Endothelial cell of umbilical vein (primary cell): ENCODE measurements at regions not wholly inside any gene's neighbourhood (a gene's known extent, or its start where the extent isn't known, plus 50 kb on each side); places are given as distances from the start of the nearest gene placed in this dataset.

ENCODE experiments used
- BruUV-seq: library from RNA; stranded (reverse); fragments of 400-500 nt; replicated peaks from 2 replicates; lab custom pipeline; 2021; lab: Mats Ljungman, UMichigan
- CTCF ChIA-PET: fragments of 300-600, 350-600 bp; sonication (Branson Sonifier 250); formaldehyde crosslinking; loops from one replicate; lab custom pipeline; 2021; ENCODE audit warnings: antibody characterized with exemption, inconsistent platforms; lab: Charles Lee
- POLR2A ChIA-PET: fragments of 300-600, 350-600 bp; sonication (Branson Sonifier 250); formaldehyde crosslinking; loops from one replicate; lab custom pipeline; 2021; ENCODE audit warnings: antibody characterized with exemption, inconsistent platforms; lab: Charles Lee
- DNase-seq: peaks from one replicate; pipeline ENCODE4 v3.0.0-alpha.2; 2011; ENCODE audit warnings: low read depth, low spot score
- FAIRE-seq: peaks from 2 replicates; lab custom pipeline; 2011; peaks lifted over from hg19 to GRCh38; lab: Jason Lieb, UNC
- H2AFZ ChIP-seq: 2 replicates; pipeline ENCODE4 v1.6.0; 2012; ENCODE audit warnings: low read depth, low read length, control low read depth, inconsistent platforms
- H3K27ac ChIP-seq: 2 replicates; pipeline ENCODE4 v1.5.1; 2011; ENCODE audit warnings: low read depth, mild to moderate bottlenecking, control low read depth, low read length, moderate library complexity; ENCODE audit not compliant: insufficient read depth
- H3K27me3 ChIP-seq, 2 experiments: 2 replicates each; pipeline versions ENCODE4 v1.6.0 to v1.6.1; 2011; ENCODE audit warnings: low read length in 2 of 2, mixed read lengths in 1 of 2; ENCODE audit not compliant: control insufficient read depth in 2 of 2, insufficient read depth in 2 of 2
- H3K36me3 ChIP-seq, 2 experiments: 2 replicates in 1 of 2; 3 replicates in 1 of 2; pipeline ENCODE4 v1.5.1; 2011; ENCODE audit warnings: low read length in 2 of 2, mild to moderate bottlenecking in 1 of 2, moderate library complexity in 1 of 2; ENCODE audit not compliant: control insufficient read depth in 2 of 2, insufficient read depth in 2 of 2; ENCODE audit errors: extremely low read depth in 1 of 2
- H3K4me1 ChIP-seq: 3 replicates; pipeline ENCODE4 v1.5.1; 2011; ENCODE audit warnings: mild to moderate bottlenecking, low read length; ENCODE audit not compliant: control insufficient read depth, insufficient read depth; ENCODE audit errors: extremely low read depth
- H3K4me2 ChIP-seq: 2 replicates; pipeline ENCODE4 v1.6.1; 2011; ENCODE audit warnings: low read length, control low read depth, mixed read lengths; ENCODE audit not compliant: insufficient read depth
- H3K4me3 ChIP-seq, 3 experiments: fragments of 200-600 bp in 1 of 3; sonication (generic), shearing (Covaris generic) in 1 of 3; replicated peaks in 1 of 3; 2 replicates each; pipeline ENCODE4 v1.5.1; 2011 to 2016; ENCODE audit warnings: control low read depth in 3 of 3, low read length in 3 of 3, mild to moderate bottlenecking in 2 of 3, inconsistent platforms in 1 of 3, low read depth in 1 of 3, moderate library complexity in 1 of 3; ENCODE audit not compliant: insufficient read depth in 1 of 3
- H3K79me2 ChIP-seq: 2 replicates; pipeline ENCODE4 v1.6.0; 2012; ENCODE audit warnings: low read length, inconsistent platforms; ENCODE audit not compliant: control insufficient read depth, insufficient read depth
- H3K9ac ChIP-seq: replicated peaks from 2 replicates; pipeline ENCODE3; 2011; ENCODE audit warnings: low read length, control low read depth; ENCODE audit not compliant: insufficient read depth; ENCODE audit errors: extremely low read depth
- H3K9me1 ChIP-seq: replicated peaks from 3 replicates; pipeline ENCODE4 v1.6.0; 2011; ENCODE audit warnings: mild to moderate bottlenecking, low read length; ENCODE audit not compliant: control insufficient read depth, insufficient read depth; ENCODE audit errors: extremely low read depth
- H3K9me3 ChIP-seq: replicated peaks from 2 replicates; pipeline ENCODE4 v1.5.1; 2012; ENCODE audit warnings: low read length, inconsistent platforms; ENCODE audit not compliant: control insufficient read depth, insufficient read depth
- H4K20me1 ChIP-seq: replicated peaks from 2 replicates; pipeline ENCODE3; 2011; ENCODE audit warnings: mild to moderate bottlenecking, low read length; ENCODE audit not compliant: control insufficient read depth, insufficient read depth; ENCODE audit errors: extremely low read depth
- CTCF ChIP-seq, 2 donors: IDR thresholded peaks; 1 replicate in 1 of 2; 2 replicates in 1 of 2; pipeline ENCODE4 v1.5.1; 2011; ENCODE audit warnings: low read length in 2 of 2, mild to moderate bottlenecking in 2 of 2, moderate library complexity in 2 of 2, control low read depth in 1 of 2, inconsistent platforms in 1 of 2, low read depth in 1 of 2; ENCODE audit not compliant: insufficient read depth in 1 of 2; ENCODE audit errors: extremely low read depth in 1 of 2
- EZH2 ChIP-seq: IDR thresholded peaks from 2 replicates; pipeline ENCODE4 v1.6.1; 2012; ENCODE audit warnings: borderline replicate concordance, low read depth, mild to moderate bottlenecking, moderate library complexity, low read length, inconsistent platforms; ENCODE audit not compliant: severe bottlenecking
- FOS ChIP-seq: IDR thresholded peaks from 2 replicates; pipeline ENCODE4 v1.6.1; 2011; ENCODE audit warnings: mild to moderate bottlenecking, low read length, moderate library complexity, borderline replicate concordance; ENCODE audit not compliant: insufficient read depth
- GATA2 ChIP-seq: IDR thresholded peaks from 2 replicates; pipeline ENCODE4 v1.7.0; 2011; ENCODE audit warnings: low read depth, mild to moderate bottlenecking, moderate library complexity, mixed read lengths, low read length; ENCODE audit not compliant: insufficient read length, insufficient read depth
- JUN ChIP-seq: IDR thresholded peaks from 2 replicates; pipeline ENCODE4 v1.6.1; 2011; ENCODE audit warnings: borderline replicate concordance, low read depth; ENCODE audit not compliant: insufficient read length, insufficient read depth
- MAX ChIP-seq: IDR thresholded peaks from 2 replicates; pipeline ENCODE4 v1.6.1; 2011; ENCODE audit not compliant: insufficient read depth, insufficient read length
- MYC ChIP-seq: IDR thresholded peaks from one replicate; pipeline ENCODE4 v1.6.1; 2011; ENCODE audit warnings: mild to moderate bottlenecking, low read depth, low read length
- POLR2A ChIP-seq: IDR thresholded peaks from 2 replicates; pipeline ENCODE4 v1.6.1; 2012; ENCODE audit warnings: low read depth, mild to moderate bottlenecking, control low read depth, low read length
- POLR2AphosphoS5 ChIP-seq: IDR thresholded peaks from 2 replicates; pipeline ENCODE4 v1.6.1; 2012; ENCODE audit warnings: low read depth, mild to moderate bottlenecking, control low read depth, low read length, moderate library complexity; ENCODE audit not compliant: insufficient read depth
- dilution Hi-C: fragments of 300-500 bp; cut with MboI; formaldehyde crosslinking; loops from one replicate; pipeline ENCODE4 v1.15.0; 2019; ENCODE audit warnings: low sequenced_read_pairs; ENCODE audit not compliant: extremely low pct_ligation_motif_present
- intact Hi-C: fragments of 100-400 bp; cut with micrococcal nuclease; formaldehyde crosslinking; loops from one replicate; pipeline ENCODE4 v1.10.0; 2022

DNA sequence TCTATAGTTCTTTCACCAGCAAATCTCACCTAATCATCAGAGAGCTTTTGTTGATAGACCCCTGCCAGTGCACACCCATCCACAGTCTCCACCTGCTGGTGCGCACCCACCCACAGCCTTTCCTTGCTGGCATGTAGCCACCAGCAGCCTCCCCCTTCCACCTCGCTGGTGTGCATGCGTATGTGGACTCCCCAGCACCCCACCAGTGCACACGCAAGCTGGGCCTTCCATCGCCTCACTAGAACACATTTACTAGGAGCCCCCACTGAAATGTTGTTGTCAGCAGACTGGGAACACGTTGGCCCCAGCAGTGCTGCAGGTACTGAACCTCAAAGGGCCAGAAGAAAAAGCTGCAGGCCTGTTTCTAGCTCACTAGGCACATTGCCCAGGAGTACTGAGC lies 104.9 kb upstream of the ZWINT start:
- no peaks in the 10 kb centered on the region for H3K36me3 ChIP-seq
- no peaks in the 10 kb centered on the region for H3K4me1 ChIP-seq
- BruUV-seq: no TSS peak

More for the DNA sequence above, 104.9 kb upstream of the ZWINT start:
- intact Hi-C loops: no loop called here
- POLR2A ChIA-PET: no interaction called here
- DNase-seq: no peak
- H3K9ac ChIP-seq: no peak overlapping the region
- H3K79me2 ChIP-seq: no peaks in the 10 kb centered on the region
- CTCF ChIA-PET: no interaction called here
- no peaks in the 10 kb centered on the region for H4K20me1 ChIP-seq
- H3K27ac ChIP-seq: no peak overlapping the region
- H3K4me3 ChIP-seq: no peak overlapping the region
- dilution Hi-C loops: no loop called here
- TF ChIP-seq GATA2 (no peak), MAX (no peak), POLR2A (no peak), JUN (no peak), EZH2 (no peak), MYC (no peak), FOS (no peak), POLR2AphosphoS5 (no peak), CTCF (IDR thresholded peaks at IDR 0.05; ENCODE audit: extremely low read depth in 1 of 2, insufficient read depth in 1 of 2, low read depth in 1 of 2, low read length in 2 of 2) (no peak)
- peaks cover 3% of the 10 kb centered on the region for H3K9me3 ChIP-seq
- H3K4me2 ChIP-seq: no peak overlapping the region
- no peak overlapping the region for H2AFZ ChIP-seq
- FAIRE-seq: no peak
- H3K27me3 ChIP-seq: no peaks in the 10 kb centered on the region
- H3K9me1 ChIP-seq: no peaks in the 10 kb centered on the region
